ENCODE measurements at regions not wholly inside any gene's neighbourhood (a gene's known extent, or its start where the extent isn't known, plus 50 kb on each side); places are given as distances from the start of the nearest gene placed in this dataset.

GRCh38 chr12:92432724-92433441 is 269.9 kb upstream of the PLEKHG7 start (continued):
- TF ChIP-seq KDM1A (IDR thresholded peaks at IDR 0.05; ENCODE audit: borderline replicate concordance) = no peak
- TF ChIP-seq SMARCA5 (IDR thresholded peaks at IDR 0.05) = no peak
- peak; percentile 74; the same call in 1 of the 2 replicates for TF ChIP-seq DPF2 (IDR thresholded peaks at IDR 0.05)
- TF ChIP-seq GATAD2B (conservative IDR thresholded peaks at IDR 0.05; ENCODE audit: low read depth) = 0 out of 2 replicates have a peak, but pooled peaks have one; percentile 57
- no peak for TF ChIP-seq FOS (IDR thresholded peaks at IDR 0.05; ENCODE audit: borderline replicate concordance, extremely low read depth, insufficient read length)
- no peak for TF ChIP-seq SREBF2 (IDR thresholded peaks at IDR 0.05; ENCODE audit: low read length)
- peak; percentile 58; the same call in 1 of the 2 replicates for TF ChIP-seq RUNX3 (IDR thresholded peaks at IDR 0.05; ENCODE audit: low read length)
- no peak; the same call in 2 of the 3 replicates for TF ChIP-seq POU2F2 (IDR thresholded peaks at IDR 0.05; ENCODE audit: borderline replicate concordance, low read depth, low read length)
- peak; percentile 35; the same call in 1 of the 2 replicates for TF ChIP-seq ATF7 (IDR thresholded peaks at IDR 0.05; ENCODE audit: low read depth)
- TF ChIP-seq ATF3 (IDR thresholded peaks at IDR 0.05; ENCODE audit: borderline replicate concordance, extremely low read depth, low read depth, low read length) = no peak
- TF ChIP-seq POLR2AphosphoS2 (IDR thresholded peaks at IDR 0.05; ENCODE audit: low read depth, low read length) = no peak
- no peak for TF ChIP-seq SIN3A (IDR thresholded peaks at IDR 0.05; ENCODE audit: low read depth, low read length)
- no peak for TF ChIP-seq CTCF (IDR thresholded peaks at IDR 0.05 in 2 of 3, conservative IDR thresholded peaks at IDR 0.05 in 1 of 3; ENCODE audit: control insufficient read depth in 2 of 3, extremely low read depth in 1 of 3, insufficient read depth in 1 of 3, low read depth in 3 of 3, low read length in 3 of 3)
- TF ChIP-seq RFX5 (IDR thresholded peaks at IDR 0.05; ENCODE audit: low read depth, low read length) = no peak
- no peak for TF ChIP-seq SMAD5 (IDR thresholded peaks at IDR 0.05; ENCODE audit: low read depth)
- no peak for TF ChIP-seq CHD1 (IDR thresholded peaks at IDR 0.05; ENCODE audit: low read depth, low read length)
- TF ChIP-seq KAT2A (conservative IDR thresholded peaks at IDR 0.05; ENCODE audit: control insufficient read depth, low read depth, low read length) = no peak
- no peak for TF ChIP-seq HDAC6 (IDR thresholded peaks at IDR 0.05; ENCODE audit: unreplicated experiment)
- TF ChIP-seq IRF4 (IDR thresholded peaks at IDR 0.05; ENCODE audit: low read depth, low read length) = 0 out of 2 replicates have a peak, but pooled peaks have one; percentile 37
- TF ChIP-seq HDAC2 (IDR thresholded peaks at IDR 0.05) = no peak
- no peak for TF ChIP-seq WRNIP1 (IDR thresholded peaks at IDR 0.05; ENCODE audit: borderline replicate concordance, low read depth, low read length)
- TF ChIP-seq NKRF (conservative IDR thresholded peaks at IDR 0.05) = no peak
- no peak for TF ChIP-seq RAD51 (IDR thresholded peaks at IDR 0.05)
- peak; percentile 91 to 92 for TF ChIP-seq IKZF2 (IDR thresholded peaks at IDR 0.05)
- TF ChIP-seq ASH2L (IDR thresholded peaks at IDR 0.05; ENCODE audit: borderline replicate concordance, low read depth) = no peak
- no peak; the same call in 1 of the 2 replicates for TF ChIP-seq TAF1 (IDR thresholded peaks at IDR 0.05; ENCODE audit: borderline replicate concordance, low read depth, low read length)
- peak; percentile 25; the same call in 1 of the 2 replicates for TF ChIP-seq MTA3 (IDR thresholded peaks at IDR 0.05; ENCODE audit: borderline replicate concordance, low read length)
- TF ChIP-seq ZNF217 (IDR thresholded peaks at IDR 0.05) = peak; percentile 53; the same call in 1 of the 2 replicates
- TF ChIP-seq MXI1 (IDR thresholded peaks at IDR 0.05; ENCODE audit: low read depth, low read length) = 0 out of 2 replicates have a peak, but pooled peaks have one; percentile 30
- TF ChIP-seq ZNF24 (IDR thresholded peaks at IDR 0.05) = peak; percentile 26; the same call in 1 of the 2 replicates

Measured in GM12878 (cell line).